Loucy (cell line): ENCODE measurements at regions not wholly inside any gene's neighbourhood (a gene's known extent, or its start where the extent isn't known, plus 50 kb on each side); places are given as distances from the start of the nearest gene placed in this dataset.

Experiments used
- H2AFZ ChIP-seq: fragments of 200-600 bp; sonication (generic); 2 replicates; pipeline ENCODE4 v1.6.0; 2016; ENCODE audit warnings: antibody characterized with exemption, mild to moderate bottlenecking, low read length, moderate library complexity
- H3F3A ChIP-seq: fragments of 200-600 bp; 2 replicates; pipeline ENCODE4 v1.6.0; 2016; ENCODE audit warnings: antibody characterized with exemption, low read depth, mild to moderate bottlenecking
- H3K27me3 ChIP-seq: fragments of 200-600 bp; sonication (generic); 2 replicates; pipeline ENCODE4 v1.6.1; 2014; ENCODE audit warnings: low read length, mild to moderate bottlenecking; ENCODE audit not compliant: insufficient read depth, poor library complexity, severe bottlenecking
- H3K36me3 ChIP-seq: fragments of 200-600 bp; sonication (generic); 2 replicates; pipeline ENCODE4 v1.6.1; 2016; ENCODE audit warnings: low read length; ENCODE audit not compliant: insufficient read depth
- H3K4me1 ChIP-seq: fragments of 200-600 bp; sonication (generic); 2 replicates; pipeline ENCODE4 v1.5.1; 2014; ENCODE audit warnings: low read length, mild to moderate bottlenecking; ENCODE audit not compliant: insufficient read depth, poor library complexity, severe bottlenecking
- H3K4me2 ChIP-seq: fragments of 200-600 bp; sonication (generic); 2 replicates; pipeline ENCODE4 v1.6.0; 2014; ENCODE audit warnings: antibody characterized with exemption, low read length, low read depth, mild to moderate bottlenecking; ENCODE audit not compliant: poor library complexity, severe bottlenecking
- H3K4me3 ChIP-seq: fragments of 200-600 bp; sonication (generic); 2 replicates; pipeline ENCODE4 v1.5.1; 2014; ENCODE audit warnings: low read length, mild to moderate bottlenecking, mixed read lengths; ENCODE audit not compliant: poor library complexity, severe bottlenecking
- H3K79me2 ChIP-seq: fragments of 200-600 bp; sonication (generic); 2 replicates; pipeline ENCODE4 v1.6.1; 2014; ENCODE audit warnings: low read length; ENCODE audit not compliant: insufficient read depth
- H3K9ac ChIP-seq: fragments of 200-600 bp; sonication (generic); 2 replicates; pipeline ENCODE4 v1.6.0; 2014; ENCODE audit warnings: mild to moderate bottlenecking, low read depth, low read length, moderate library complexity; ENCODE audit not compliant: poor library complexity, severe bottlenecking
- H3K9me2 ChIP-seq: fragments of 200-600 bp; sonication (generic); replicated peaks from 2 replicates; pipeline ENCODE4 v1.6.1; 2016; ENCODE audit warnings: low read depth, low read length, mixed read lengths
- H3K9me3 ChIP-seq: fragments of 200-600 bp; sonication (generic); 2 replicates; pipeline ENCODE4 v1.6.1; 2014; ENCODE audit warnings: mild to moderate bottlenecking, antibody characterized with exemption, low read length, low read depth; ENCODE audit not compliant: insufficient read depth
- H4K20me1 ChIP-seq: fragments of 200-600 bp; sonication (generic); 2 replicates; pipeline ENCODE4 v1.6.0; 2014; ENCODE audit warnings: antibody characterized with exemption, low read length, mild to moderate bottlenecking; ENCODE audit not compliant: insufficient read depth, poor library complexity, severe bottlenecking
- EZH2phosphoT487 ChIP-seq: fragments of 200-600 bp; IDR thresholded peaks from 2 replicates; pipeline ENCODE4 v1.6.1; 2018; ENCODE audit warnings: antibody characterized with exemption, mild to moderate bottlenecking, moderate library complexity, borderline replicate concordance
- TF ChIP-seq, protein P1 (sequence below): fragments of 200-600 bp; sonication (generic); conservative IDR thresholded peaks from 2 replicates; pipeline ENCODE4 v1.5.1; 2014; ENCODE audit warnings: mild to moderate bottlenecking, antibody characterized with exemption, low read length

DNA sequence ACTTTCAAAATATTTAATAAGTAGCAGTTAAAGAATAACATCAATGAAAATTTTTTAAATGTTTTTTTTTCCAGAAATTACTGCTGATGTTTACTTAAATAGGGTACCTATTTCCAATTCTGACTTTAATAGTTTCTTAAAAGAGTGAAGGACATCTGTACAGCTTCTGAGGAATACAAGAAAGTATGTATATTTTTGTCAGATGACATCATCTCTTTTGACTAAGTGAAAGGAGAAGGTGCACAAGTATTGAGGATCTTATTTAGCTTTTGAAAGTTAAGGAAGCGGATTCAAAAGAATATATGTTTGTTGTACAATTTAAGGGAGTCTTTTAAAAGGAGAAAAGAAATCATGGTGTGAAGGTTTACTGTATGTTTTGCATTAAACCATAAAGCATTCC is 90.0 kb upstream of the SLC35B3 start:
- H3K4me1 ChIP-seq, result no peaks in the 10 kb centered on the region
- H3F3A ChIP-seq, result no peaks in the 10 kb centered on the region
- TF ChIP-seq EZH2phosphoT487, result no peak
- TF ChIP-seq, protein P1, sequence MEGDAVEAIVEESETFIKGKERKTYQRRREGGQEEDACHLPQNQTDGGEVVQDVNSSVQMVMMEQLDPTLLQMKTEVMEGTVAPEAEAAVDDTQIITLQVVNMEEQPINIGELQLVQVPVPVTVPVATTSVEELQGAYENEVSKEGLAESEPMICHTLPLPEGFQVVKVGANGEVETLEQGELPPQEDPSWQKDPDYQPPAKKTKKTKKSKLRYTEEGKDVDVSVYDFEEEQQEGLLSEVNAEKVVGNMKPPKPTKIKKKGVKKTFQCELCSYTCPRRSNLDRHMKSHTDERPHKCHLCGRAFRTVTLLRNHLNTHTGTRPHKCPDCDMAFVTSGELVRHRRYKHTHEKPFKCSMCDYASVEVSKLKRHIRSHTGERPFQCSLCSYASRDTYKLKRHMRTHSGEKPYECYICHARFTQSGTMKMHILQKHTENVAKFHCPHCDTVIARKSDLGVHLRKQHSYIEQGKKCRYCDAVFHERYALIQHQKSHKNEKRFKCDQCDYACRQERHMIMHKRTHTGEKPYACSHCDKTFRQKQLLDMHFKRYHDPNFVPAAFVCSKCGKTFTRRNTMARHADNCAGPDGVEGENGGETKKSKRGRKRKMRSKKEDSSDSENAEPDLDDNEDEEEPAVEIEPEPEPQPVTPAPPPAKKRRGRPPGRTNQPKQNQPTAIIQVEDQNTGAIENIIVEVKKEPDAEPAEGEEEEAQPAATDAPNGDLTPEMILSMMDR, result no peak
- H3K4me2 ChIP-seq, result no peak overlapping the region
- H3K4me3 ChIP-seq, result no peak overlapping the region
- no peak overlapping the region for H2AFZ ChIP-seq
- no peaks in the 10 kb centered on the region for H4K20me1 ChIP-seq
- H3K27me3 ChIP-seq, result no peaks in the 10 kb centered on the region
- H3K9me3 ChIP-seq, result no peaks in the 10 kb centered on the region
- no peak overlapping the region for H3K9ac ChIP-seq
- H3K9me2 ChIP-seq, result no peaks in the 10 kb centered on the region
- no peaks in the 10 kb centered on the region for H3K36me3 ChIP-seq
- no peaks in the 10 kb centered on the region for H3K79me2 ChIP-seq

GRCh38 chr6:8513174-8513573 is 77.8 kb upstream of the SLC35B3 start:
- Histone ChIP-seq H3K4me1 (no peaks in the 10 kb centered on the region), H3K36me3 (no peaks in the 10 kb centered on the region), H3K79me2 (no peaks in the 10 kb centered on the region), H4K20me1 (no peaks in the 10 kb centered on the region), H3K9ac (no peak overlapping the region), H3K4me2 (no peak overlapping the region), H2AFZ (no peak overlapping the region), H3K9me3 (no peaks in the 10 kb centered on the region), H3K4me3 (no peak overlapping the region), H3K9me2 (no peaks in the 10 kb centered on the region), H3K27me3 (no peaks in the 10 kb centered on the region), H3F3A (no peaks in the 10 kb centered on the region)
- no peak for TF ChIP-seq EZH2phosphoT487
- TF ChIP-seq, protein P1, result no peak

- no peaks in the 10 kb centered on the region; the same call in 1 of the 2 replicates for H3K9me3 ChIP-seq
- no peaks in the 10 kb centered on the region for H3K4me1 ChIP-seq
- no peak overlapping the region for H3K9ac ChIP-seq
- H3K4me3 ChIP-seq, result no peak overlapping the region
- H4K20me1 ChIP-seq, result no peaks in the 10 kb centered on the region
- no peaks in the 10 kb centered on the region for H3K9me2 ChIP-seq
- no peaks in the 10 kb centered on the region for H3K27me3 ChIP-seq
- H3F3A ChIP-seq, result no peaks in the 10 kb centered on the region
- H3K79me2 ChIP-seq, result no peaks in the 10 kb centered on the region
- no peak overlapping the region for H3K4me2 ChIP-seq
- no peaks in the 10 kb centered on the region for H3K36me3 ChIP-seq
- TF ChIP-seq, protein P1, result no peak
- no peak for TF ChIP-seq EZH2phosphoT487
- no peak overlapping the region for H2AFZ ChIP-seq
These were observed 71.9 kb upstream of the SLC35B3 start for GRCh38 chr6:8507286-8507685.
